HCT116 (cell line): ENCODE measurements at regions not wholly inside any gene's neighbourhood (a gene's known extent, or its start where the extent isn't known, plus 50 kb on each side); places are given as distances from the start of the nearest gene placed in this dataset.

Experiments used
- ATAC-seq: fragments of 200-7000 bp; cut with Tn5 transposase; 2 replicates; pipeline ENCODE4 v1.9.1; 2020; ENCODE audit warnings: mild to moderate bottlenecking, moderate library complexity
- BruUV-seq: library from RNA; stranded (reverse); fragments of 400-500 nt; replicated peaks from 2 replicates; lab custom pipeline; 2021; lab: Mats Ljungman, UMichigan
- CTCF ChIA-PET: fragments of 300-600 bp; sonication (Branson Sonifier 250); formaldehyde crosslinking; loops from one replicate; lab custom pipeline; 2021; ENCODE audit warnings: antibody characterized with exemption; lab: Charles Lee
- POLR2A ChIA-PET: fragments of 300-600, 350-600 bp; sonication (Branson Sonifier 250); formaldehyde crosslinking; loops from one replicate; lab custom pipeline; 2021; ENCODE audit warnings: antibody characterized with exemption; lab: Charles Lee
- RAD21 ChIA-PET, 2 experiments: fragments of 300-600 bp; sonication (Branson Sonifier 250); formaldehyde crosslinking; loops; one replicate each; lab custom pipeline; 2023; ENCODE audit warnings: low total read pairs in 2 of 2; ENCODE audit not compliant: uncharacterized antibody in 2 of 2, unreplicated experiment in 2 of 2, low non-redundant PET in 1 of 2; lab: Charles Lee
- DNase-seq: peaks from one replicate; pipeline ENCODE4 v3.0.0-alpha.2; 2010; ENCODE audit warnings: low read depth, low spot score
- H2AFZ ChIP-seq: fragments of 200-600 bp; shearing (Covaris generic), sonication (generic); 2 replicates; pipeline ENCODE4 v1.6.1; 2017; ENCODE audit warnings: low read depth, mixed run types, mixed read lengths, antibody characterized with exemption, low read length; ENCODE audit not compliant: poor library complexity, severe bottlenecking
- H3K27ac ChIP-seq: 2 replicates; pipeline ENCODE4 v1.5.1; 2012; ENCODE audit warnings: low read depth, low read length
- H3K27me3 ChIP-seq: fragments of 200-600 bp; sonication (generic); 2 replicates; pipeline ENCODE4 v1.6.1; 2016; ENCODE audit warnings: mixed run types, low read length, mixed read lengths; ENCODE audit not compliant: insufficient read depth
- H3K36me3 ChIP-seq, 2 experiments: fragments of 200-500 bp in 1 of 2; fragments of 200-600 bp in 1 of 2; sonication (Bioruptor generic) in 1 of 2; sonication (generic) in 1 of 2; 2 replicates each; pipeline versions ENCODE4 v1.5.1 to v1.6.1; 2014 to 2016; ENCODE audit warnings: low read length in 2 of 2, inconsistent platforms in 1 of 2, mixed read lengths in 1 of 2, mixed run types in 1 of 2; ENCODE audit not compliant: insufficient read depth in 2 of 2, control insufficient read depth in 1 of 2
- H3K4me1 ChIP-seq, 2 experiments: fragments of 200-600 bp in 1 of 2; sonication (generic) in 1 of 2; 2 replicates each; pipeline versions ENCODE4 v1.5.1 to v1.6.1; 2012 to 2017; ENCODE audit warnings: low read length in 2 of 2, inconsistent platforms in 1 of 2, mild to moderate bottlenecking in 1 of 2, mixed read lengths in 1 of 2, mixed run types in 1 of 2, moderate library complexity in 1 of 2; ENCODE audit not compliant: insufficient read depth in 2 of 2, control insufficient read depth in 1 of 2
- H3K4me2 ChIP-seq: fragments of 200-600 bp; sonication (generic); 2 replicates; pipeline ENCODE4 v1.6.1; 2017; ENCODE audit warnings: mixed run types, low read length, mixed read lengths
- H3K4me3 ChIP-seq, 2 experiments: fragments of 200-600 bp in 1 of 2; sonication (generic) in 1 of 2; replicated peaks in 1 of 2; 2 replicates each; pipeline ENCODE4 v1.5.1; 2011 to 2016; ENCODE audit warnings: low read length in 2 of 2, control low read depth in 1 of 2, low read depth in 1 of 2, mild to moderate bottlenecking in 1 of 2, mixed read lengths in 1 of 2, mixed run types in 1 of 2
- H3K79me2 ChIP-seq: fragments of 200-600 bp; sonication (generic); 2 replicates; pipeline ENCODE4 v1.6.1; 2017; ENCODE audit warnings: mild to moderate bottlenecking, mixed run types, low read length, moderate library complexity, mixed read lengths; ENCODE audit not compliant: insufficient read depth
- H3K9ac ChIP-seq: fragments of 200-600 bp; sonication (generic); 2 replicates; pipeline ENCODE4 v1.6.1; 2016; ENCODE audit warnings: low read length, mixed read lengths
- H3K9me2 ChIP-seq: fragments of 200-600 bp; sonication (generic), shearing (Covaris generic); 2 replicates; pipeline ENCODE4 v1.6.1; 2017; ENCODE audit warnings: mixed run types, mild to moderate bottlenecking, moderate library complexity; ENCODE audit not compliant: insufficient read depth
- H3K9me3 ChIP-seq, 2 experiments: fragments of 200-500 bp in 1 of 2; fragments of 200-600 bp in 1 of 2; sonication (Bioruptor generic) in 1 of 2; sonication (generic) in 1 of 2; 2 replicates each; pipeline ENCODE4 v1.6.1; 2014 to 2017; ENCODE audit warnings: low read length in 2 of 2, mixed read lengths in 2 of 2, inconsistent platforms in 1 of 2, low read depth in 1 of 2, mild to moderate bottlenecking in 1 of 2, mixed run types in 1 of 2, moderate library complexity in 1 of 2; ENCODE audit not compliant: control insufficient read depth in 1 of 2, insufficient read depth in 1 of 2
- H4K20me1 ChIP-seq: fragments of 200-600 bp; sonication (generic), shearing (Covaris generic); 2 replicates; pipeline ENCODE4 v1.6.1; 2017; ENCODE audit warnings: mixed run types, mild to moderate bottlenecking, moderate library complexity; ENCODE audit not compliant: insufficient read depth
- CBX3 ChIP-seq: IDR thresholded peaks from 2 replicates; pipeline ENCODE4 v1.6.1; 2012; ENCODE audit warnings: low read depth
- EZH2phosphoT487 ChIP-seq: fragments of 200-600 bp; IDR thresholded peaks from 2 replicates; pipeline ENCODE4 v1.6.1; 2018; ENCODE audit warnings: antibody characterized with exemption, borderline replicate concordance
- FOSL1 ChIP-seq: IDR thresholded peaks from 2 replicates; pipeline ENCODE4 v1.6.1; 2012; ENCODE audit warnings: low read depth
- JUND ChIP-seq: IDR thresholded peaks from 2 replicates; pipeline ENCODE4 v1.6.1; 2012
- MAX ChIP-seq: IDR thresholded peaks from 2 replicates; pipeline ENCODE4 v1.6.1; 2012
- POLR2A ChIP-seq: IDR thresholded peaks from 2 replicates; pipeline ENCODE4 v1.7.0; 2011; ENCODE audit warnings: borderline replicate concordance; ENCODE audit not compliant: insufficient read depth, insufficient read length; ENCODE audit errors: extremely low read depth
- POLR2AphosphoS5 ChIP-seq: IDR thresholded peaks from 2 replicates; pipeline ENCODE4 v1.6.1; 2011; ENCODE audit warnings: mild to moderate bottlenecking, low read depth, low read length, moderate library complexity
- RAD21 ChIP-seq: IDR thresholded peaks from 2 replicates; pipeline ENCODE4 v1.6.1; 2012; ENCODE audit warnings: low read depth, mild to moderate bottlenecking
- SIN3A ChIP-seq: IDR thresholded peaks from 2 replicates; pipeline ENCODE4 v1.6.1; 2012; ENCODE audit warnings: low read depth
- SRF ChIP-seq: IDR thresholded peaks from 2 replicates; pipeline ENCODE4 v1.6.1; 2012; ENCODE audit warnings: low read depth
- TCF7L2 ChIP-seq: IDR thresholded peaks from 2 replicates; pipeline ENCODE4 v1.7.0; 2011; ENCODE audit warnings: borderline replicate concordance, inconsistent platforms; ENCODE audit not compliant: insufficient read depth, insufficient read length; ENCODE audit errors: extremely low read depth
- YY1 ChIP-seq: IDR thresholded peaks from 2 replicates; pipeline ENCODE4 v1.6.1; 2011; ENCODE audit warnings: low read length, low read depth, moderate library complexity, mild to moderate bottlenecking; ENCODE audit not compliant: insufficient replicate concordance; ENCODE audit errors: extremely low read depth
- ZBTB33 ChIP-seq: IDR thresholded peaks from 2 replicates; pipeline ENCODE4 v1.6.1; 2011; ENCODE audit warnings: mild to moderate bottlenecking, low read length, moderate library complexity; ENCODE audit not compliant: insufficient replicate concordance; ENCODE audit errors: extremely low read depth
- ZNF274 ChIP-seq: fragments of 200-500 bp; sonication (Bioruptor generic); IDR thresholded peaks from 2 replicates; pipeline ENCODE4 v1.6.1; 2014; ENCODE audit warnings: mild to moderate bottlenecking, low read depth, low read length, inconsistent platforms
- intact Hi-C: fragments of 100-400 bp; cut with micrococcal nuclease; formaldehyde crosslinking; loops from 2 replicates; pipeline ENCODE4 v1.10.0; 2022

- BruUV-seq, result no TSS peak
- ATAC-seq (peak; percentile 76), DNase-seq (peak; percentile 87)
- Histone ChIP-seq H3K4me2 (peak overlapping the region; percentile 65), H3K27me3 (no peaks in the 10 kb centered on the region), H3K9ac (peak overlapping the region; percentile 60), H3K9me3 (no peaks in the 10 kb centered on the region), H3K36me3 (peaks cover 8 to 37% of the 10 kb centered on the region in 2 experiments; a peak in 3 of 4 replicates), H3K9me2 (no peaks in the 10 kb centered on the region), H3K27ac (peak overlapping the region; percentile 98), H3K4me1 (peaks cover 75 to 90% of the 10 kb centered on the region in 2 experiments), H3K79me2 (peaks cover 98% of the 10 kb centered on the region), H2AFZ (no peak overlapping the region), H3K4me3 (peak overlapping the region in 1 of 2 experiments; percentile 19; a peak in 2 of 4 replicates), H4K20me1 (no peaks in the 10 kb centered on the region)
- CTCF ChIA-PET, result no interaction called here
- intact Hi-C loops, result no loop called here
- POLR2A ChIA-PET, result interaction anchor here (0.7 kb wide), 1 partner anchor 18 kb away, joined by 3 read pairs; no protein-coding TSS in a partner anchor
- TF ChIP-seq ZBTB33, result no peak
- TF ChIP-seq YY1, result peak; percentile 28
- TF ChIP-seq POLR2AphosphoS5, result peak; percentile 42; the same call in 1 of the 2 replicates
- RAD21 ChIA-PET, result no interaction called here
Observed at GRCh38 chr2:219706823-219707281, 79.4 kb downstream of the SLC4A3 start.

- H3K36me3 ChIP-seq, result peaks cover 8 to 45% of the 10 kb centered on the region in 2 experiments; a peak in 3 of 4 replicates
- intact Hi-C loops, result no loop called here
- peak overlapping the region; percentile 98 for H3K27ac ChIP-seq
- no peak for DNase-seq
- no peak overlapping the region for H3K4me3 ChIP-seq
- H3K9me3 ChIP-seq, result 0 out of 4 replicates have a peak, but pooled peaks cover 0 to 3% of the 10 kb centered on the region in 2 experiments
- H3K9ac ChIP-seq, result peak overlapping the region; percentile 60
- no peak overlapping the region for H2AFZ ChIP-seq
- ChIA-PET CTCF (no interaction called here), POLR2A (no interaction called here), RAD21 (no interaction called here)
- H3K4me2 ChIP-seq, result peak overlapping the region; percentile 65
- BruUV-seq, result TSS peak; percentile 21
- H3K9me2 ChIP-seq, result no peaks in the 10 kb centered on the region
- peaks cover 67 to 89% of the 10 kb centered on the region in 2 experiments for H3K4me1 ChIP-seq
- H3K27me3 ChIP-seq, result no peaks in the 10 kb centered on the region
- no peak for ATAC-seq
- no peaks in the 10 kb centered on the region for H4K20me1 ChIP-seq
- H3K79me2 ChIP-seq, result peaks cover 97% of the 10 kb centered on the region
- TF ChIP-seq TCF7L2, result no peak
- no peak for TF ChIP-seq SRF
- no peak for TF ChIP-seq JUND
- no peak for TF ChIP-seq POLR2A
- TF ChIP-seq ZNF274, result no peak
- no peak for TF ChIP-seq EZH2phosphoT487
- TF ChIP-seq RAD21, result no peak
- no peak for TF ChIP-seq ZBTB33
- TF ChIP-seq FOSL1, result no peak
- no peak for TF ChIP-seq CBX3
- TF ChIP-seq POLR2AphosphoS5, result no peak
- no peak for TF ChIP-seq MAX
- no peak for TF ChIP-seq YY1
- no peak for TF ChIP-seq SIN3A
Observed at GRCh38 chr2:219707496-219708285, 80.3 kb downstream of the SLC4A3 start.
